ENCODE measurements at regions not wholly inside any gene's neighbourhood (a gene's known extent, or its start where the extent isn't known, plus 50 kb on each side); places are given as distances from the start of the nearest gene placed in this dataset.

- TF ChIP-seq, protein P1, sequence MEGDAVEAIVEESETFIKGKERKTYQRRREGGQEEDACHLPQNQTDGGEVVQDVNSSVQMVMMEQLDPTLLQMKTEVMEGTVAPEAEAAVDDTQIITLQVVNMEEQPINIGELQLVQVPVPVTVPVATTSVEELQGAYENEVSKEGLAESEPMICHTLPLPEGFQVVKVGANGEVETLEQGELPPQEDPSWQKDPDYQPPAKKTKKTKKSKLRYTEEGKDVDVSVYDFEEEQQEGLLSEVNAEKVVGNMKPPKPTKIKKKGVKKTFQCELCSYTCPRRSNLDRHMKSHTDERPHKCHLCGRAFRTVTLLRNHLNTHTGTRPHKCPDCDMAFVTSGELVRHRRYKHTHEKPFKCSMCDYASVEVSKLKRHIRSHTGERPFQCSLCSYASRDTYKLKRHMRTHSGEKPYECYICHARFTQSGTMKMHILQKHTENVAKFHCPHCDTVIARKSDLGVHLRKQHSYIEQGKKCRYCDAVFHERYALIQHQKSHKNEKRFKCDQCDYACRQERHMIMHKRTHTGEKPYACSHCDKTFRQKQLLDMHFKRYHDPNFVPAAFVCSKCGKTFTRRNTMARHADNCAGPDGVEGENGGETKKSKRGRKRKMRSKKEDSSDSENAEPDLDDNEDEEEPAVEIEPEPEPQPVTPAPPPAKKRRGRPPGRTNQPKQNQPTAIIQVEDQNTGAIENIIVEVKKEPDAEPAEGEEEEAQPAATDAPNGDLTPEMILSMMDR (IDR thresholded peaks at IDR 0.05), result no peak
- TF ChIP-seq POLR2A (IDR thresholded peaks at IDR 0.05), result no peak
Observed at GRCh38 chr6:134600671-134601070, 282.8 kb upstream of the SGK1 start.

All from uterus (tissue), 2 donors.